NCI-H146 treated with DMSO at 0.1 percent for 48 hours (cell line): ENCODE measurements at regions not wholly inside any gene's neighbourhood (a gene's known extent, or its start where the extent isn't known, plus 50 kb on each side); places are given as distances from the start of the nearest gene placed in this dataset.

Experiments
- DNase-seq: peaks from one replicate; lab custom pipeline; 2025; ENCODE audit not compliant: unreplicated experiment; lab: John Stamatoyannopoulos, UW

GRCh38 chr2:217459016-217459415 is 543.8 kb downstream of the TNS1 start:
- DNase-seq = no peak

GRCh38 chr2:217456016-217456415 is 546.8 kb downstream of the TNS1 start:
- DNase-seq = no peak

GRCh38 chr2:217452928-217453327 is 549.9 kb downstream of the TNS1 start:
- DNase-seq = no peak

GRCh38 chr2:217451666-217452065 is 551.1 kb downstream of the TNS1 start:
- DNase-seq = no peak

- DNase-seq = no peak
Observed at GRCh38 chr2:217449444-217449843, 553.4 kb downstream of the TNS1 start.

- DNase-seq = no peak
Observed at GRCh38 chr2:217448860-217449259, 553.9 kb downstream of the TNS1 start.

GRCh38 chr2:217445723-217446122 is 557.1 kb downstream of the TNS1 start:
- DNase-seq = no peak

- DNase-seq = no peak
Observed at GRCh38 chr2:217444932-217445331, 557.9 kb downstream of the TNS1 start.

- no peak for DNase-seq
Observed at GRCh38 chr2:217444509-217444908, 558.3 kb downstream of the TNS1 start.

GRCh38 chr2:217443601-217444000 is 559.2 kb downstream of the TNS1 start:
- DNase-seq = no peak

- DNase-seq = no peak
Observed at GRCh38 chr2:217440000-217440399, 562.8 kb downstream of the TNS1 start.

- no peak for DNase-seq
Observed at GRCh38 chr2:217438821-217439220, 564.0 kb downstream of the TNS1 start.

- DNase-seq = no peak
Observed at GRCh38 chr2:217438136-217438535, 564.7 kb downstream of the TNS1 start.

- DNase-seq = no peak
Observed at GRCh38 chr2:217437290-217437870, 565.4 kb downstream of the TNS1 start.

- DNase-seq = no peak
Observed at GRCh38 chr2:217436386-217436785, 566.4 kb downstream of the TNS1 start.

GRCh38 chr2:217434180-217434975 is 568.4 kb downstream of the TNS1 start:
- DNase-seq = peak; percentile 72

GRCh38 chr2:217433522-217433921 is 569.3 kb downstream of the TNS1 start:
- DNase-seq = no peak

GRCh38 chr2:217431577-217432269 is 571.1 kb downstream of the TNS1 start:
- DNase-seq = no peak

- no peak for DNase-seq
Observed at GRCh38 chr2:217430916-217431576, 571.2 kb upstream of the TNP1 start.

GRCh38 chr2:217429981-217430500 is 570.2 kb upstream of the TNP1 start:
- no peak for DNase-seq

- DNase-seq = no peak
Observed at GRCh38 chr2:217421834-217422233, 562.0 kb upstream of the TNP1 start.
